Lower leg skin (tissue), 4 donors: ENCODE measurements at regions not wholly inside any gene's neighbourhood (a gene's known extent, or its start where the extent isn't known, plus 50 kb on each side); places are given as distances from the start of the nearest gene placed in this dataset.

Source experiments
- DNase-seq, 2 donors: peaks; one replicate each; pipeline ENCODE4 v3.0.0-alpha.2; 2019; ENCODE audit warnings: low spot score in 2 of 2
- H3K4me3 ChIP-seq: fragments of 200-600 bp; sonication (generic); 2 replicates; pipeline ENCODE4 v1.5.1; 2017; ENCODE audit warnings: mild to moderate bottlenecking, low read depth; ENCODE audit not compliant: poor library complexity, severe bottlenecking
- POLR2A ChIP-seq, 2 donors: fragments of 450-650 bp; IDR thresholded peaks; one replicate each; pipeline ENCODE4 v1.6.1; 2016 to 2017; ENCODE audit warnings: antibody characterized with exemption in 2 of 2, mild to moderate bottlenecking in 1 of 2, moderate library complexity in 1 of 2
- WGBS, 2 donors: methylation state at CpG; one replicate each; pipeline ENCODE4 v1.1.5; 2018; 5-methylcytosine and 5-hydroxymethylcytosine counted together
- intact Hi-C: fragments of 100-400 bp; cut with DNase I; formaldehyde crosslinking; loops from one replicate; pipeline ENCODE4 v1.15.0; 2023; ENCODE audit warnings: low total_unique reads
- TF ChIP-seq, protein P1 (sequence below), 3 donors: fragments of 450-650 bp; IDR thresholded peaks; one replicate each; pipeline ENCODE4 v1.5.1; 2016; ENCODE audit warnings: antibody characterized with exemption in 3 of 3, mild to moderate bottlenecking in 3 of 3, moderate library complexity in 2 of 3

GRCh38 chr4:120348521-120348920 is 281.9 kb upstream of the MAD2L1 start:
- intact Hi-C loops, result no loop called here
- no peak overlapping the region for H3K4me3 ChIP-seq
- DNase-seq, result no peak
- no peak for TF ChIP-seq POLR2A (IDR thresholded peaks at IDR 0.05)
- TF ChIP-seq, protein P1, sequence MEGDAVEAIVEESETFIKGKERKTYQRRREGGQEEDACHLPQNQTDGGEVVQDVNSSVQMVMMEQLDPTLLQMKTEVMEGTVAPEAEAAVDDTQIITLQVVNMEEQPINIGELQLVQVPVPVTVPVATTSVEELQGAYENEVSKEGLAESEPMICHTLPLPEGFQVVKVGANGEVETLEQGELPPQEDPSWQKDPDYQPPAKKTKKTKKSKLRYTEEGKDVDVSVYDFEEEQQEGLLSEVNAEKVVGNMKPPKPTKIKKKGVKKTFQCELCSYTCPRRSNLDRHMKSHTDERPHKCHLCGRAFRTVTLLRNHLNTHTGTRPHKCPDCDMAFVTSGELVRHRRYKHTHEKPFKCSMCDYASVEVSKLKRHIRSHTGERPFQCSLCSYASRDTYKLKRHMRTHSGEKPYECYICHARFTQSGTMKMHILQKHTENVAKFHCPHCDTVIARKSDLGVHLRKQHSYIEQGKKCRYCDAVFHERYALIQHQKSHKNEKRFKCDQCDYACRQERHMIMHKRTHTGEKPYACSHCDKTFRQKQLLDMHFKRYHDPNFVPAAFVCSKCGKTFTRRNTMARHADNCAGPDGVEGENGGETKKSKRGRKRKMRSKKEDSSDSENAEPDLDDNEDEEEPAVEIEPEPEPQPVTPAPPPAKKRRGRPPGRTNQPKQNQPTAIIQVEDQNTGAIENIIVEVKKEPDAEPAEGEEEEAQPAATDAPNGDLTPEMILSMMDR (IDR thresholded peaks at IDR 0.05), result no peak
- WGBS, 2 donors, result 21 to 22% methylated on average over 2 of the region's 2 CpGs

DNA sequence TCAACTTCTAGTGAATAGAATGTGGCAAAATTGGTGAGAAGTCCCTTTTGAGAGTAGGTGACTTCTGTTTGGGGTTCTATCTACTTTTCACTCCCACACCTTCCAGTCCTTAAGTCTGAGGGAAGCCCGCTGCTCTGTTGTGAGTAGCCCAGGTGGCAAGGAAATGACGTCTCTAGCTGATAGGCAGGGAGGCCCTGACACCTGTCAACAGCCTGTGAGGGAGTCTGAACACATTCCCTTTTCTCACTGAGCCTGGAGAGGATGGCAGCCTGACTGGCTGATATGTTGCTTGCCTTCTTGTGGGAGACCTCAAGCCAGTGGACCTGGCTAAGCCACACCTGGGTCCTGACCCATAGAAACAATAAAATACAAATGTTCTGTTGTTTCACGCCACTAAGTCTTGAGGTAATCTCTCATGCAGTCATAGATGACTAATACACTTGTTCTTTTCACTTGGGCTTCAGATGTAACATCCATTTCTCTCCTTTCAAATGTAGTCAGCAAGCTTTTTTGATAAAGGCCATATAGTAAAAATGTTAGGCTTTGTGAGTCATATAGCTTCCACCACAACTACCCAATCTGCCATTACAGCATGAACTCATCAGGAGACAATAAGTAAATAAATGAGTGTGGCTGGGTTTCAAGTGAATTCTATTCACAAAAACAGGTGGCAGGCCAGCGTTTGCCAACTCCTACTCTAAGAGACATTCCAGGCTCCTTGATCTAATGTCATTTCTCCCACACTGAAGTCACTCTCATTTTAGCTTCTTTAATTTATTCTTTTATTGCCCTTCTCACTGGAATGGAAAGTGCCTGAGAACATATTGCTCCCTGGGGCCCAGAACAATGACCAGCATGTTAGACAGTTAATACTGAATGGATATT is 265.1 kb upstream of the MAD2L1 start:
- intact Hi-C loops, result no loop called here
- no peak overlapping the region for H3K4me3 ChIP-seq
- 62 to 74% methylated on average over 4 of the region's 4 CpGs for WGBS, 2 donors
- no peak for DNase-seq
- no peak for TF ChIP-seq POLR2A (IDR thresholded peaks at IDR 0.05)
- TF ChIP-seq, protein P1 (IDR thresholded peaks at IDR 0.05), result no peak

GRCh38 chr4:120329386-120329785 is 262.7 kb upstream of the MAD2L1 start:
- no peak overlapping the region for H3K4me3 ChIP-seq
- intact Hi-C loops, result no loop called here
- 87 to 90% methylated on average over 1 of the region's 1 CpG for WGBS, 2 donors
- DNase-seq, result no peak
- TF ChIP-seq, protein P1 (IDR thresholded peaks at IDR 0.05), result no peak
- no peak for TF ChIP-seq POLR2A (IDR thresholded peaks at IDR 0.05)

- no peak for TF ChIP-seq POLR2A (IDR thresholded peaks at IDR 0.05)
- TF ChIP-seq, protein P1 (IDR thresholded peaks at IDR 0.05), result no peak
Measured at GRCh38 chr4:120327276-120327675, 260.6 kb upstream of the MAD2L1 start.

DNA sequence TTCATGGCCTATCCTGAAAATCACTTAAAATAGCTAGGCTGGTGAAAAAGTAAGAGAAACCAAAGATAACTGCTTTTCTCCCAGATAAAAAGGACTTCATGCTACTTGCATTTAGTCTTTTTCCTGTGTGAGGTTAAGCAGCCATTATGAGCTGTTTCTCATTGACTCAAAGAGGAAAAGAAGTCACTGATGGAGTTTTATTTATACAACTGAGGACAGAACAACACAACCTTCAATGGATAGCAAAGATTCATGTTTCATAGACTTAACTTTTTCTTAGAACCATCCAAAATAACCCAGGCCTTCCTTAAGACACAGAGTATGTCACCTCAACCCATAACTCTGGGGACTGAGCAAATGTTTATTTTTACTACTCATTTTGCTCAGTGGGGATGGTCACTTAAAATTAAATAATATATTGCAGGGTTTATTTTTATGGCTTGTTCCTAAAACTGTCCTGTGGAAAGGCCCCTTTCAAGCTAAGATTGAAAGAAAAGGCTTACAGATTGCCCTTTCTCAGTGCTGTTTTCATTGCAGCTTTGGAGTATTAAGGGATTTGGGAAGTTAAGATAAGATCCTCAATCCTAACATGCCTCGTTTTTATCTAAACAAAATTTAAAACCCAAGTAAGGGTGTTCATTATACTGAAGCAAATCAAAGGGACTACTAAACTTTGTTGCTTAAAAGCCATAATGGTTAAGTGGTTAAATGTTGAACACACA is 252.6 kb upstream of the MAD2L1 start:
- intact Hi-C loops, result no loop called here
- WGBS, 2 donors, result 29 to 41% methylated on average over 1 of the region's 1 CpG
- H3K4me3 ChIP-seq, result no peak overlapping the region
- DNase-seq, result no peak
- TF ChIP-seq, protein P1 (IDR thresholded peaks at IDR 0.05), result no peak
- no peak for TF ChIP-seq POLR2A (IDR thresholded peaks at IDR 0.05)

More at GRCh38 chr4:120327276-120327675, 260.6 kb upstream of the MAD2L1 start:
- no peak for DNase-seq
- intact Hi-C loops, result no loop called here
- no peak overlapping the region for H3K4me3 ChIP-seq
